ENCODE measurements at regions not wholly inside any gene's neighbourhood (a gene's known extent, or its start where the extent isn't known, plus 50 kb on each side); places are given as distances from the start of the nearest gene placed in this dataset.

- Histone ChIP-seq H3K36me3 (ENCODE audit: control insufficient read depth in 2 of 4, insufficient read depth in 4 of 4, low read length in 3 of 4) (no peaks in the 10 kb centered on the region), H3K23me2 (ENCODE audit: low read depth, low read length) (no peaks in the 10 kb centered on the region), H3K56ac (replicated peaks; ENCODE audit: insufficient read length, low read depth, low read length) (no peak overlapping the region), H3K4me1 (replicated peaks in 1 of 4; ENCODE audit: control insufficient read depth in 3 of 4, insufficient read depth in 4 of 4, low read length in 3 of 4) (no peaks in the 10 kb centered on the region; a peak in 1 of 7 replicates), H3K18ac (ENCODE audit: extremely low read depth, low read length) (no peak overlapping the region), H2BK120ac (replicated peaks; ENCODE audit: low read depth, low read length) (no peak overlapping the region), H3K9ac (replicated peaks in 1 of 4; ENCODE audit: extremely low read depth in 1 of 4, low read depth in 3 of 4, low read length in 3 of 4) (no peak overlapping the region), H3K4me2 (ENCODE audit: insufficient read depth in 1 of 2, low read depth in 2 of 2, low read length in 2 of 2) (no peak overlapping the region), H3K14ac (ENCODE audit: insufficient read length) (no peak overlapping the region), H3K23ac (ENCODE audit: insufficient read length) (no peak overlapping the region), H3K27me3 (replicated peaks in 1 of 4; ENCODE audit: control insufficient read depth in 3 of 4, extremely low read depth in 1 of 4, insufficient read depth in 3 of 4, low read length in 3 of 4) (no peaks in the 10 kb centered on the region), H3K79me2 (ENCODE audit: control insufficient read depth in 1 of 2, insufficient read depth in 2 of 2, low read length in 2 of 2) (no peaks in the 10 kb centered on the region), H2BK15ac (ENCODE audit: low read length) (no peak overlapping the region), H2AFZ (ENCODE audit: low read length) (no peak overlapping the region), H2AK5ac (ENCODE audit: low read depth, low read length) (no peak overlapping the region), H3K79me1 (ENCODE audit: low read depth, low read length) (no peaks in the 10 kb centered on the region), H3K4ac (replicated peaks; ENCODE audit: insufficient read length, low read depth, low read length) (no peak overlapping the region), H4K91ac (replicated peaks; ENCODE audit: insufficient read length, low read length) (no peak overlapping the region), H4K8ac (ENCODE audit: extremely low read depth, insufficient read depth, low read length) (no peak overlapping the region), H4K20me1 (replicated peaks in 1 of 2; ENCODE audit: control insufficient read depth in 1 of 2, insufficient read depth in 2 of 2, low read length in 2 of 2) (no peaks in the 10 kb centered on the region), H3K4me3 (ENCODE audit: extremely low read depth in 1 of 4, insufficient read depth in 2 of 4, low read depth in 3 of 4, low read length in 4 of 4) (no peak overlapping the region), H4K5ac (ENCODE audit: insufficient read length, low read depth, low read length) (no peak overlapping the region), H2BK20ac (ENCODE audit: low read length) (no peak overlapping the region), H3K27ac (ENCODE audit: low read depth, low read length) (no peak overlapping the region), H2BK12ac (ENCODE audit: low read depth, low read length) (no peak overlapping the region), H2BK5ac (ENCODE audit: low read depth, low read length) (no peak overlapping the region), H3K9me3 (ENCODE audit: insufficient read depth in 2 of 2, low read depth in 1 of 2, low read length in 1 of 2) (no peaks in the 10 kb centered on the region)
- no peak for TF ChIP-seq TCF12 (IDR thresholded peaks at IDR 0.05; ENCODE audit: low read depth, low read length)
- no peak for TF ChIP-seq PHF8 (conservative IDR thresholded peaks at IDR 0.05; ENCODE audit: low read depth, low read length)
- no peak for TF ChIP-seq MAFK (IDR thresholded peaks at IDR 0.05; ENCODE audit: low read depth, low read length)
- ChIA-PET CTCF (ENCODE audit: partially characterized antibody) (no interaction called here), POLR2A (ENCODE audit: partially characterized antibody) (no interaction called here)
- DNase-seq (ENCODE audit: low read depth in 1 of 2, low spot score in 2 of 2), result no peak
- no peak for FAIRE-seq
- WGBS, 2 experiments (ENCODE audit: extremely low coverage in 1 of 2, insufficient coverage in 1 of 2, insufficient read length in 1 of 2, insufficient replicate concordance in 2 of 2, low coverage in 1 of 2, low lambda C conversion rate in 2 of 2, missing lambda C conversion rate in 1 of 2), result 96% methylated on average over 6 of the region's 6 CpGs; no CpG with 5 or more reads in 1 of the 2 experiments
Measured at GRCh38 chr12:127428420-127428819, 838.5 kb upstream of the TMEM132C start.
